ENCODE measurements at regions not wholly inside any gene's neighbourhood (a gene's known extent, or its start where the extent isn't known, plus 50 kb on each side); places are given as distances from the start of the nearest gene placed in this dataset.

DNA sequence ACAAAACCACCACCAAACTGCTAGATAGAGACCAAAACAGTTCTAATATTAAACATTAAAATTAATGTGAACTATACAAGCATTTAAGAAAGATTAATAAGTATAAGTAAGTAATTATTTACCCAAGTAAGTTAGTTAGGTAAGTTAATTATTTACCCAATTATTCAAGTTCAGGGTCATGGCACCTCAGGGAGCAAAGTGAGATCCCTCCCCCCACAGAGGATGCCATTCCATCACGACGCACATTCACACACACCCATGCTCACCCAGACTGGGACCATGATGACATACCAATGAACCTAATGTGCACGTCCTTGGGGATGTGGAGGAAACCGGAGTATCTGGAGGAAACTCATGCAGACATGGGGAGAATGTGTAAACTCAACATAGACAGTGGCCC, 229.1 kb downstream of the NR2F2 start:
- no peak for DNase-seq (ENCODE audit: low read depth)

DNA sequence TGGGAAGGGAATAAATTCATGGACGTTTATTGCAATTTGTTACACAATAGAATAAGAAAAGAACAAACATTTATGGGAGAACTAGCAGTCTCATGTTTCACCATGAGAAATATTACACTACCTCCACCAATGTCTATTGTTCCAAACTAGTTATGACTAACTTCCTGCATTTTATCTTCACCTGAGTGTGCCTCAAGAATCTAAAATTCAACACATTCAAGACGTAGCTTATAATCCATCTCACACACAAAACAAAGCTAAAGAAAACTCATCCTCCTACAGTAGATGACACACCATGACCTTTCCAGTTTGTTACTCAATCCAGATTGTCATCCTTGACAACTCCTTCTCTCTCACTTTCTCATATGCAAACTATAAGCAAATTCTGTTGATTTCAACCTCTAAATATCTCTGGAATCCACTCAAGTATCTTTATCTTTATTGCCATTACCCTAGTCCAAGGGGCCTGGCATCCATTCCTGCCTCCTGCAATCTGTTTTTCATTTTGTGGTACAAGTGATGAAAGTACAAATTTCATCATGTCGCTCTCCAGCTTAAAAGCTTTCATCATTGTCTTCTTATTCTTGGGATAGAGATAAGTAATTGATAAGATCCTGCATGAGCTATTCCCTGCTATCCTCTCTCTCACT, 229.9 kb downstream of the NR2F2 start:
- DNase-seq (ENCODE audit: low read depth): no peak
- no peak overlapping the region for H3K4me3 ChIP-seq (ENCODE audit: low read depth, low read length)

More for the DNA sequence above, 229.1 kb downstream of the NR2F2 start:
- H3K4me3 ChIP-seq (ENCODE audit: low read depth, low read length): no peak overlapping the region

DNA sequence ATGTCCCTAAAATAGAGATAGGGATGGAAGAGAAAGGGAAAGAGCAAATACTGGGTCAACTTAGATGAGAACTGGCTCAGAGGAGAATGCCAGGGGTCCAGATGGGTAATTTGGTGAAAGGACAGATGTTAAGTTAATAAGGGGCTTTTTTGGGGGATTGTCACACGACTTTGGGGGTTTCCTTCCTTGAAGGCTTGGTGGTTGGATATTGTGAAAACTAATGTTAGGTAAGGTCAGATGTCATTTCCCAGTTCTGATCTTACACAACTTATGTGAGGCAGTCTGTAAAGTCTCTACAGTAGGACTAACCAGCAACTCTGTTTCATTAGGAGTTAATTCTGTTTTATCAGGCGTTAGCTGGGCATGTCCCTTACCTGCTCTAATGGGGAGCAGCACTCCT, 231.1 kb downstream of the NR2F2 start:
- DNase-seq (ENCODE audit: low read depth): no peak
- H3K4me3 ChIP-seq (ENCODE audit: low read depth, low read length): no peak overlapping the region

DNA sequence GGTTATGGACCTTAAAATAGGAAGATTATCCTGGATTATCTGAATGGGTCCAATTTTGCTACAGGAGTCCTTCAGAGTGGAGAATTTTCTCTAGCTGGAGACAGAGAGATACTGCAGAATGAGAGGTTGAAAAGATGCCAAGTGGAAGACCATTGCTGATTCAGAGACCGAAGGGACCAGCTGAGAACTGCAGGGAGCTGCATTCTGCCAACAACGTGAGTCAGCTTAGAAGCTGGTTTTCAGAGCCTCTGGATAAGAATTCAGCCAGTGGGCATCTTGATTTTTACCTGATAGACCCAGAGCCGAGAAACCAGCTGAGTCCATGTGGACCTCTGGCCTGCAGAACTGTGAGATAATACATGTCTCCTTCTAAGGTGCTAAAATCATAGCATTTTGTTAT, 234.0 kb downstream of the NR2F2 start:
- DNase-seq (ENCODE audit: low read depth): no peak

DNA sequence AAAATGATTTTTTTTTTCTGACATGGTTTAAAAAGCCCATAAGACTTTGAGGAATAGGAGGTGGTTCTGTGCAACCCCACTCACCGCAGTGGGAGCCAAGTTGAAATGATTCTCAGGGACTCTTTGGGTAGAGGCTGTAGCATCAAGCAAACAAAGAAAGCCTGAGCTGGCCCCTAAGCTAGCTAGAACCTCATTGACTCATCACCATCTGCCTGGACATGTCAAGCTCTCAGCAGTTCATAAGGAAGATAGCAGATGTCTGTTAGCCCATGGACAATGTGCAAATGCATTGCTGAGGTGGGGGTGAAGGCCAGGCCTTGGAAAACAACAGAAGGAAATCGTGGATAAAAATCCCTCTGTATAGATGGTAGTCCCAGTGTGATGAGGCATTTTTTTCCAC, 234.8 kb downstream of the NR2F2 start:
- DNase-seq (ENCODE audit: low read depth): no peak

More for the DNA sequence above, 234.0 kb downstream of the NR2F2 start:
- H3K4me3 ChIP-seq (ENCODE audit: low read depth, low read length): no peak overlapping the region

DNA sequence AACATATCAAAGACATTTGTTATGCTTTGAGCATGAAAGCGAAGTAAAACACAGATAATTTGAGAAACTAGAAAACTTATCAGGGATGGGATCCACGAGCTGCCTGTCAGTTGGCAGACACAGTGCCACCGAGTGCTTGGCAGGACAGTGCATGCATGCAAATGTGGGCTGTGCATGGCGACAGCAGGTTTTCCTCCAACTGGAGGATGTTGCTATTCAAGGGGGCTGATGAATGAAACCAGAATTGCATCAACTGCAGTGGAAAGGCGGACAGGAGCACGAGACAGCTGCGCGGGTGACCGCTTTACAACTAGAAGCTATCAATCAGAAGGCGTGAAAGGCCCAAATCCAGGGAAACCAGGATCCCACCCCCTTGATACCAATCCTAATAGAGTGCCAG, 244.3 kb downstream of the NR2F2 start:
- DNase-seq (ENCODE audit: low read depth): no peak
- no peak overlapping the region for H3K4me3 ChIP-seq (ENCODE audit: low read depth, low read length)

More for the DNA sequence above, 234.8 kb downstream of the NR2F2 start:
- H3K4me3 ChIP-seq (ENCODE audit: low read depth, low read length): no peak overlapping the region

DNA sequence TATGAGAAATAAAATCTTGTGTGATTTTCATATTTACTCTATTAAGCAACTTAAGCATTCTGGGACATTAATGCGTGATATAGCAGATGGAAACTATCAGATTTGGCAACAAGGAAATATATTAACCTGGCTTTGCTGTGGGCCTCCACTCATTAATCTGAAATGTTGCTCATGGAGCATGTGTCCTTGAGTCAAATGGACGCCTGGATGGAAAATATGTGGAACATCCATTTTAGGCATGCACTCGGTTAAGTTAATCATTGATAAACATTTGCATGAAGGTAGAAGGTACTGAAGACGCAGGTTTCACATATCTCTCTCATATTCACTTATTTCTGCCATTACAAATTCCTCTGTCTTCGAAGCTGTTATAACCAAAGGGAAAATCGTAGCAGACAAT, 246.1 kb downstream of the NR2F2 start:
- H3K4me3 ChIP-seq (ENCODE audit: low read depth, low read length): no peak overlapping the region
- DNase-seq (ENCODE audit: low read depth): no peak

DNA sequence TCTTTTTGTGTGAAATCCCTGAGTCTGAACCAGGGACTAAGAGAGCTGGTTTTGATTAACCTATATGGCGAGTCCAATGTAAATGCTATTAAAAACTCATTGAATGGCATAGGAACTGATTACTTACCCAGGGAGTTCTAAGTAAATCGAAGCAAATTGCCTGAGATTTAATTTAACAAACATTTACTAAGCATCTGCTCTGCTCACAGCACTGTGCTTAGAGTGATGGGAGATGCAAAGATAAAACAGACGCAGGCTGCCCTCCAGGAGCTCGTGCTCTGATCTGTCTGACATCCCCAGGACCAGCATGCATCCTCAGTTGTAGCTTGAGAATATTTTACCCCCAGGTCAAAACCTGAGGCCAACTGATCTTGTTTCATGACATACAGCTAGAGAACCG, 247.9 kb downstream of the NR2F2 start:
- DNase-seq (ENCODE audit: low read depth): no peak
- no peak overlapping the region for H3K4me3 ChIP-seq (ENCODE audit: low read depth, low read length)

DNA sequence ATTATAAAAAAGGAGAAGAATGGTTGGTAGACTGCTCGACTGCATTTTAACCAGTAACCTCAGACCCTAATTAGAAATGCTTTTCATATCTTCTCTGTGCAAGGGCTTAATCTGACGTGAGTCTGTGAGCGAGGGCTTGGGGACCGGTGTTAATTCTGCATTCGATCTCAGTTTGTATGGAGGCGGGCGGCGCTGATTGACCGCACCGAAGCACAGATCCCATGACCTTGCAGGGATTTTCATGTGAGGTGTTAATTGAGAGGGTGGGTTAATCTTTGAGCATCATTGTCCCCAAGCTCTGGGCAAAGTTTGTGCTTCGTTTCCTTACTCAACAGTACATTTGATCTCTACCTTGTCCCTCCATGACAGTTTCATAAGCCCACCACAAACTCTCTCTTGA, 250.9 kb downstream of the NR2F2 start:
- H3K4me3 ChIP-seq (ENCODE audit: low read depth, low read length): no peak overlapping the region
- DNase-seq (ENCODE audit: low read depth): no peak

DNA sequence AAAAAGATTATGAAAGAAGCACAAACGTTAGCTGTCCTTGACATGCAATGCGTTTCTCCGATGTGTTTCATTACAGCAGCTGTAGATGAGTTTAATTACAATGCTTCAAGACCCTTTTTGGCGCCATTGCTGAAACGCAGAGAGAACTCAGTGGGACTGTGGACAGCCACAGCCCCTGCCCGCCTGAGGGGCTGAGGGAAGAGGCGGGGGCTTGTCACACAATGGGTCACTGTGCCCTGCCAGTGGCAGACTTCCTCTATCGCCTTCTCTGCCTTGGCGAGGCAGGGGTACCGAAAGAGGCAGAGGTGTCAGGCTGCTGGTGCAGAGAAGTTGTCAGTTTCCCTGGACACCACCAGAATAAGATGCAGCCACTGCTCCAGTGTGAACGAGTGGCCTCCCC, 252.0 kb downstream of the NR2F2 start:
- DNase-seq (ENCODE audit: low read depth): no peak
- no peak overlapping the region for H3K4me3 ChIP-seq (ENCODE audit: low read depth, low read length)

DNA sequence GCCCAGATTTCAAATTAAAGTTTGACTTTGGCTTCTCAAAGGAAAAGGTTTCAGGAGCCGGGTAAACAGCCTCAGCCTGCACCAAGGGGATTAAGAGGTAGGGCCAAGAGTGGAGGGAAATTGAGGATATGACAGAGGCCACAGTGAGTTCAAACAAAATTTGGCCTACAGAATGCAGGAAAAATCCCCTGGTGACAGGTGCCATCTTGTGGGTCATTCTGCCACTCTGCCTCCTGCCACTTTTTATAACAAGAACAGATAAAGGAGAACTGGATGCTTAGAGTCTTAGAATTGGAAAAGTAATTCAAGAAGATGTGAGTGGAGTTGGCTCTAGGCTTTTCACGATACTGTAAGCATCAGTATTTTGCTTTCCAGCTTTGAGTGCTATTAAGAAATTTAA, 253.2 kb downstream of the NR2F2 start:
- no peak for DNase-seq (ENCODE audit: low read depth)
- no peak overlapping the region for H3K4me3 ChIP-seq (ENCODE audit: low read depth, low read length)

DNA sequence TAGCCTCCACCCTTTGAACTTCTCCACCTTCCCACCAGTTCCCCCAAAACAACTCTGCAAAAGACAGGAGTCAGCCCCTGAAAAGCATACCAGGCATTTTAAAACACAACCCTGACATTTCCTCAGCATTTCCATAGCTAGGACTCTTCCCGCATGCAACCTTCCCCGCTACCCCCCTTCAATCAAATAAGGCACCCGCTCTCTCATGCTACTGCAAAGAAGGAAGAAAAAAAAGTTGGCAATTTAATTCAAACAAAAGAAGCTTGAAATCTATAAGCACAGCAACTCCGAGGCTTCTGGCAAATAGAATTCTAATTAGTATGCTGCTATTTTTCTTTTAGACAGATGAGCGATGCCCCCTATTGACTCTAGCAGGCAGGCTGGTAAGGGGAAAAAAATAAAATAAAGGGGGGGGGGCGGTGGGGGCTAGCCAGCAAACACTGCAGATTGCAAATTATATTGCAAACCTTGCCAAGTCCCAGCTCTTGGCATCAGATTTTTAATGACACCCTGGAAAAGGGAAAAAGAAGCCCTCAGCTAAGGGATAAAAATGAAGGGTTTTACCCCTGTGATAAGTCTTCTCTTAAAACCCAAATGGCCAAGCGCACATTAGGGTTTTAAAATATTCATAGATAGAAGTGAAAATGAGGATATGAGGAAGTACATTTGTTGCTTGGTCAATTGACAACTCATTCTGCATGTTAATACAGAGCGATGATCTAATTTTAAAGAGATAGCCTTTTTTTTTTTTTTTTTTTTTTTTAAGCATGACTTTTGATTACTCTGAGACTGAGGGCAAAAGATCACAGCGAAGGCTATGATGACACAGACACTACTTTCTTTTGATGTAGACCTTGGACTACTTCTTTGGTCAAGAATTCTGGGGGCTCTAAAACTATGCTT, 255.2 kb downstream of the NR2F2 start:
- no peak for DNase-seq (ENCODE audit: low read depth)
- no peak overlapping the region for H3K4me3 ChIP-seq (ENCODE audit: low read depth, low read length)

DNA sequence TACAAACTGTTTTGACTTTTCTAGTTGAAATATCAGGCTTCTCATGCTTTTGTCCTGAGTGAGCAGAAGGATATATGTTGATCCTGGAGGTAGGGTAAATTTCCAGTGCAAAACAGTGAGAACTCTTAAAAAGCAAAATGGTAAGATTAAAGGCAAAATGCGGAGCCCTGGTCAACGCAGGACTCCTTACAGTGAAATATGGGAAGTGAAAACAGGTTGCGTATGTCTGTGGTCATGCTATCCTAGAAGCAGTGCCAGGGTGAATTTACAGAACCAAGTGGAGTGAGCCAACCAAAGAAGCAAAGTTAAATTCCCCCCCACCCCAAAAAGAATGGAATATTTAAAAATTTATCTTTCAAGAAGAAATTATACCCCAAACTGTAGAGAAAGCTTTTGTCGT, 256.4 kb downstream of the NR2F2 start:
- no peak for DNase-seq (ENCODE audit: low read depth)
- no peak overlapping the region for H3K4me3 ChIP-seq (ENCODE audit: low read depth, low read length)

DNA sequence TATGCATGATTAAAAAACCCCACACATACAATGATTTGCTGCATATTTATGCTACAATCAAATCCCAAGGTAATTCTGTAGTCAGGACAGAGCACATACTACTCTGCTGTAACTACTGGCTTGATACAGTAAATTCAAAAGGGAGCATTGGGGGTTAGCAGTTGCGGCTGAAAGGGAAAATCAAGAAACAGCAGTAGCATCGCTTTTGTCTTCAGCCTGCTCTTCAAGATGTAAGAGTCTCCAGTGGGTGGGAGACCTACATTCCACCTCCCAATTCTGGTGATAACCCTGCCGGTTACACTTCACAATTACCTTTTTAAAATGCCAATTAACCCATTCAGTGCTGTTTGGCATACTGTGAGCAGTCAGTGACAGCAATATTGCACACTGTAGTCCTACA, 259.4 kb downstream of the NR2F2 start:
- H3K4me3 ChIP-seq (ENCODE audit: low read depth, low read length): no peak overlapping the region
- no peak for DNase-seq (ENCODE audit: low read depth)

DNA sequence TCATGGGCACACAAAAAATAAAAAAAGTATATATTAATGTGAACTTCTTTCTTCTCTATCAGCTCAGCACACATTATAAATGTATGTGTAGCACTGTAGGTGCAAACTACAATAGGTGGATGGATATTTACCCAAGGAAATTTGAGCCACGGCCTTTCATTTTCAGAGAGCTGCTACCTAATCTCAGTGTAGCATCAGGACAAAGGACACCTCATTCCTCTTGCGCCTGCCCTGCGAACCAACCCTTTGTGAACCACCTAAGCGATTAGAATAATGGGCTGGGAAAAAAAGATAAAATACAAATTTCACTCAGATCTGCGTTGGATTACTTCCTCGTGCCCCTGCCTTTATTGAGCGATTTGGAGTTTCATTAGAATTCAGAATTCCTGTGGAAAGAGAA, 263.2 kb downstream of the NR2F2 start:
- DNase-seq (ENCODE audit: low read depth): no peak
- no peak overlapping the region for H3K4me3 ChIP-seq (ENCODE audit: low read depth, low read length)

DNA sequence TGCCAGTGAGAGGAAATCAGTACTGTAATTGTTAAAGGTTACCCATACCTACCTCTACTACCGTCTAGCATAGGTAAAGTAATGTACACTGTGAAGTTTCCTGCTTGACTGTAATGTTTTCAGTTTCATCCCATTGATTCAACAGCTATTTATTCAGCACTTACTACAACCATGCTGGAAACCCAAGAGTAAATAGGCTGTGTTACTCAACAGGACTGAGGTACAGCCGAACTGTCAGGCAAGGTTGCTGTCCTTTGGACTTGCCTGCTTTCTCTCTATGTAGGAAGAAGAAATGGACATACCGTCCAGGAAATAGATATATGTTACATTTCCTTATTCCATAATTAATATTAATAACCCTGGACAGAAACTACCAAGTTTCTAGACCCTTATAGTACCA, 265.5 kb downstream of the NR2F2 start:
- no peak for DNase-seq (ENCODE audit: low read depth)
- no peak overlapping the region for H3K4me3 ChIP-seq (ENCODE audit: low read depth, low read length)

DNA sequence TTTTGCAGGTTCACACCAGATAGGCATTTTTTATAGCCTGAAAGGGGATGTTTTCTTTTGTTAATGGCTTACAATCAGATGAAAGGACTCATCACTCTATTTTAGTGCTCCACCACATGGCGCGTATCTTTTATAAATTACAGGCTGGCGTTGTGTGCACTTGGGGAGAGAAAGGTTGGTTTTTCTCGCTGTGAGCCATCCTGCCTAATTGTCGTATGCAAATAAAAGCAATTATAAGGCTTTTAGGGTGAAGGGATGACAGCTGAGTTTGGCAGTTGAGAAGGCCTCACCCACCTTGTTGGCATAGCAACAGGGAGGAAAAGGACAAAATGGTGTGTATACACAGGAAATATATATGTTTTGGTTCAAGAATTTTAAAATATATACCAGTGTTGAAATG, 268.0 kb downstream of the NR2F2 start:
- H3K4me3 ChIP-seq (ENCODE audit: low read depth, low read length): no peak overlapping the region
- no peak for DNase-seq (ENCODE audit: low read depth)

DNA sequence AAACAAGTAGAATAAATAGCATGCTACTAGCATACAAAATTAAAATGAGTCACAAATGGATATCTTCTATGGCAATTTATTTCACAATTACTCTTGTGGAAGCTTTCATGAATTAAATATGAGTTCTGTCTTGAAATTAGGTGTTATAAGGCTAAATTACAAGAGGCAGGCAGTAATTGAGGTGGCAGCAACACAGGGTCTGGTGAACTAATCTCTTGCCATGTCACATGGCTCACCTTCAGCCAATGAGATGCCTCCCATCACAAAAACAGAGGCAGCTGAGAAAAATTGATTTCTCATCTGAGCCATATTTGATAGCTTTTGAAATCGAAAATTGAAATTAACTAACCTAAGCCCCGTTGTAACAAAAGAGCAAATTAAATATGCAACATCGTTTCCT, 268.8 kb downstream of the NR2F2 start:
- no peak for DNase-seq (ENCODE audit: low read depth)
- no peak overlapping the region for H3K4me3 ChIP-seq (ENCODE audit: low read depth, low read length)

DNA sequence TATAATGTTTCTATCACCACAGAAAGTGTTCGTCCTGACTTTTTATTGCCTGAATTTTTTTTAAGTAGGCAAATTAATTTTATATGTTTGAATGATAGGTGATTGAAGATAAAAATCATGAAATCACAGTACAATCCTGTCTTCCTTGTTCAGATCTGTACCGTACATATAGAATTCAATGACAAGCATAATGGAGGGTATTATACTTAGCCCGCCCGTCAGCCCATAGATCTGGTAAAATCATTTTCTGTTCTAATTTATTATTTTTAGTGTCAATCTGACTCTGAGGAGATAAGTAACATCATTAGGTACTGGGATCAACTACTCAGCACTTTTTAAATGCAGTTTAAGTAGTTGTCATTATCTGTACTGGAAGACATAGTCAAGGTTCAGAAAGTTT, 269.9 kb downstream of the NR2F2 start:
- H3K4me3 ChIP-seq (ENCODE audit: low read depth, low read length): no peak overlapping the region
- no peak for DNase-seq (ENCODE audit: low read depth)

DNA sequence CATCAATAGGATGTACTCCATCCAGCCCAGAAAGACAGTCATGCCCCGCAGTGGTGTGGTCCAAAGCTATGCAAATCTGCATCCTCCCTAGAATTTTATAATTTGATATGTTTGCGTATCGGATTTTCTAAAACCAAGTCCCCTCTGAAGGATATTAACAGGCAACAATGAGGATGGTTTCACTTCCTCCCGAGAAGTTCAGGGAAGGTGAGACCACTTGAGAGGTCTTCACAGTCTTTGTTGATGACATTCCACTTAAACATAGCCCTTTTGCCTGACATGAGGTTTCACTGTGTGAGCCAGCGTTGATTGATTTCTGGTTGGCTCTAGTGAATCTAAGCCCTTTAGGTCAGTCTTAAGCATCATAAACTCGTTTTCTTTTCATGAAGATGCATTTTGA, 276.1 kb downstream of the NR2F2 start:
- no peak overlapping the region for H3K4me3 ChIP-seq (ENCODE audit: low read depth, low read length)
- DNase-seq (ENCODE audit: low read depth): no peak

DNA sequence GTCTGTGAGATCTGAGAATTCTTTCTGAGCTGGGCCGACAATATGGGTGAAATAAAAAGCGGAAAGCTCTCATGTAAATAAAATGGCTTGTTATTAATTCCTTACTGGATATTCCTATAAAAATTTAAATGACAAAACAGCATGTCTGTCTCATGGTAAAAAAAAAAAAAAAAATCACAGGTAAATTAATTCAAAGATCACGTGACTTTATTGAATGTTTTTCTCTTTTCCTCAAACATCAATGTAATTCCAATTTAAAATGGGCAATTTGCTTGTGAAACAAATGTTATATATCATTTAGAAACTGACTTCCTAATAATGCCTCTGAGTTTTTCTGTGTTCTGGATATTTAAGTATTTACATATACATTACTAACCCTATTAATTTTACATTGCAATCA, 280.3 kb downstream of the NR2F2 start:
- no peak overlapping the region for H3K4me3 ChIP-seq (ENCODE audit: low read depth, low read length)
- DNase-seq (ENCODE audit: low read depth): no peak

Data from skeletal muscle cell (primary cell).